HEK293T (cell line): ENCODE measurements at regions not wholly inside any gene's neighbourhood (a gene's known extent, or its start where the extent isn't known, plus 50 kb on each side); places are given as distances from the start of the nearest gene placed in this dataset.
A peak's percentile ranks its signal among the peaks of the same experiment; 100 is the strongest.
"Not testable (repeated sequence)": the region's sequence is repeated elsewhere in the genome, so short reads cannot be mapped to it uniquely, and the experiment has no call there.

Experiments
- CTCF ChIA-PET: fragments of 350-600 bp; formaldehyde crosslinking; extraction: SDS; loops from one replicate; lab custom pipeline; 2021; ENCODE audit warnings: antibody characterized with exemption, inconsistent platforms; lab: Yijun Ruan, JAX
- POLR2A ChIA-PET: fragments of 350-600 bp; formaldehyde crosslinking; extraction: SDS; loops from one replicate; lab custom pipeline; 2020; ENCODE audit warnings: antibody characterized with exemption, inconsistent platforms; lab: Yijun Ruan, JAX
- DNase-seq: peaks from one replicate; pipeline ENCODE4 v3.0.0; 2012; ENCODE audit warnings: mixed read lengths; ENCODE audit errors: extremely low spot score
- ARNT ChIP-seq: fragments of 450-650 bp; IDR thresholded peaks from 2 replicates; pipeline ENCODE4 v1.6.1; 2017; ENCODE audit warnings: mild to moderate bottlenecking
- BHLHE40 ChIP-seq: fragments of 450-650 bp; IDR thresholded peaks from 2 replicates; pipeline ENCODE4 v1.6.1; 2016; ENCODE audit warnings: mild to moderate bottlenecking, moderate library complexity, borderline replicate concordance
- CTBP1 ChIP-seq: fragments of 450-650 bp; IDR thresholded peaks from 2 replicates; pipeline ENCODE4 v1.6.1; 2016; ENCODE audit warnings: borderline replicate concordance
- ELF4 ChIP-seq: fragments of 450-650 bp; IDR thresholded peaks from 2 replicates; pipeline ENCODE4 v1.6.1; 2017; ENCODE audit warnings: antibody characterized with exemption
- FOXA1 ChIP-seq: fragments of 450-650 bp; IDR thresholded peaks from 2 replicates; pipeline ENCODE4 v1.6.1; 2016; ENCODE audit warnings: mild to moderate bottlenecking
- FOXK2 ChIP-seq: fragments of 450-650 bp; IDR thresholded peaks from 2 replicates; pipeline ENCODE4 v1.6.1; 2016; ENCODE audit warnings: mild to moderate bottlenecking
- FOXM1 ChIP-seq: fragments of 450-650 bp; IDR thresholded peaks from 2 replicates; pipeline ENCODE4 v1.6.1; 2017; ENCODE audit warnings: mild to moderate bottlenecking, borderline replicate concordance
- HDGF ChIP-seq: fragments of 450-650 bp; IDR thresholded peaks from 2 replicates; pipeline ENCODE4 v1.6.1; 2017; ENCODE audit warnings: antibody characterized with exemption, borderline replicate concordance
- L3MBTL2 ChIP-seq: fragments of 450-650 bp; conservative IDR thresholded peaks from 2 replicates; pipeline ENCODE4 v1.6.1; 2016; ENCODE audit warnings: mild to moderate bottlenecking
- LEF1 ChIP-seq: fragments of 450-650 bp; IDR thresholded peaks from 2 replicates; pipeline ENCODE4 v1.6.1; 2017; ENCODE audit warnings: mild to moderate bottlenecking, borderline replicate concordance
- NFRKB ChIP-seq: fragments of 450-650 bp; IDR thresholded peaks from 2 replicates; pipeline ENCODE4 v1.6.1; 2016; ENCODE audit warnings: mild to moderate bottlenecking, moderate library complexity
- PKNOX1 ChIP-seq: fragments of 450-650 bp; IDR thresholded peaks from 2 replicates; pipeline ENCODE4 v1.6.1; 2016
- SP1 ChIP-seq: fragments of 450-650 bp; IDR thresholded peaks from 2 replicates; pipeline ENCODE4 v1.6.1; 2017
- SUZ12 ChIP-seq: fragments of 450-650 bp; IDR thresholded peaks from 2 replicates; pipeline ENCODE4 v1.6.1; 2016; ENCODE audit warnings: mild to moderate bottlenecking
- TARDBP ChIP-seq: fragments of 450-650 bp; IDR thresholded peaks from 2 replicates; pipeline ENCODE4 v1.6.1; 2016
- ZNF384 ChIP-seq: fragments of 450-650 bp; IDR thresholded peaks from 2 replicates; pipeline ENCODE4 v1.6.1; 2016

DNA sequence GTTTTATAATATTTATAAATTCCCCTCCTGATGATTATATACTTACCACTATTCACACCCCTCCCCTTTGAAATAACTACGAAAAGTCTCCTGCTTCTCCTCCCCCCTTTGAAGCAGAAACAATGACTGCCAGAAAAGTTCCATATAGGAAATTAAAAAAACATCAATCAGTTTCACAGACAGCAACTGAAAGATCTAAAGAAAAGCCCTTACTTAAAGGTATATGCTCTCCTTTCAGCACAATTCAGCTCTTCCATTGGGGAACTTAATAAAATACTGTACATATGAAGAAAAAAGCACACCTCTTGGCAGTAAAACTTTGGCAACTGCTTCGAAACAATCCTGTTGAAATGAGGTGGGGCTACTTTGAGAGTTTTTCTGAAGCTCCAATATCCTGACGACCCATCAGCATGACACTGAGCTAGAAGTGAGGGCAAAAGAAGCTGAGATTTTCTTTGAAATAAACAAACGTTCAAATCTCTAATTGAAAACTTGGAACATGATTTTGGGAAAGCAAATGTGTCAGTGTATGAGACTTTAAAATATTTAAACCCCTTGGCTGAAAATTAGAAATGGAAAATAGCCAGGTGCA, 147.6 kb upstream of the RXFP2 start:
- DNase-seq, result no peak
- TF ChIP-seq BHLHE40 (no peak), PKNOX1 (peak; percentile 87)
- POLR2A ChIA-PET, result no interaction called here
- CTCF ChIA-PET, result no interaction called here

DNA sequence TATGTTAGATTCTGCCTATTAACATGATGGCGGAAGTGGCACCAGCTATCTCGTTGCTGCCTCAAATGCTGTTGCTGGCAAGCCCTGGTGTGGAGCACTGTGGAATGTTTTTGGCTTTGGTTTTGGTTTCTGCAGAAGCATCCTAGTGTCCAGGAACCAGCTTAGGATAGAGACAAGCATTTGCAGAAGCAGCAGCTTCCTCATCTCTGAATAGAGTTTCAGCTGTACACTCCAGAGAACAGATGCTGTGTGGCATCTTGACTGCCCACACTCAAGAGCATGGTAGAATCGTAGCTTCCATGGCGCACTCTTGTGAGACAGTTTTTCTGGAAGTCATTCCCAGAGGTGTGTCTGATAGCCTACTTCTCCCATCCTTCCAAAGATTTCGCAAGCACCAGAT, 145.3 kb upstream of the RXFP2 start:
- DNase-seq, result no peak
- TF ChIP-seq CTBP1, result no peak
- TF ChIP-seq ELF4, result no peak
- no peak for TF ChIP-seq HDGF
- no peak for TF ChIP-seq SP1
- no peak for TF ChIP-seq FOXA1
- no peak for TF ChIP-seq TARDBP
- no peak for TF ChIP-seq NFRKB
- no peak for TF ChIP-seq ZNF384
- ChIA-PET CTCF (no interaction called here), POLR2A (interaction anchor here (1.2 kb wide), 1 partner anchor 10 kb away, joined by 3 read pairs; no protein-coding TSS in a partner anchor)

GRCh38 chr13:31595563-31595962, 143.8 kb upstream of the RXFP2 start:
- DNase-seq, result no peak
- CTCF ChIA-PET, result no interaction called here
- no peak for TF ChIP-seq LEF1
- no peak for TF ChIP-seq PKNOX1
- TF ChIP-seq FOXM1, result no peak
- no peak for TF ChIP-seq L3MBTL2
- no peak for TF ChIP-seq FOXA1
- TF ChIP-seq ARNT, result no peak
- no peak for TF ChIP-seq ELF4
- no peak for TF ChIP-seq SP1
- TF ChIP-seq SUZ12, result no peak
- no peak for TF ChIP-seq ZNF384
- TF ChIP-seq TARDBP, result no peak
- POLR2A ChIA-PET, result no interaction called here

DNA sequence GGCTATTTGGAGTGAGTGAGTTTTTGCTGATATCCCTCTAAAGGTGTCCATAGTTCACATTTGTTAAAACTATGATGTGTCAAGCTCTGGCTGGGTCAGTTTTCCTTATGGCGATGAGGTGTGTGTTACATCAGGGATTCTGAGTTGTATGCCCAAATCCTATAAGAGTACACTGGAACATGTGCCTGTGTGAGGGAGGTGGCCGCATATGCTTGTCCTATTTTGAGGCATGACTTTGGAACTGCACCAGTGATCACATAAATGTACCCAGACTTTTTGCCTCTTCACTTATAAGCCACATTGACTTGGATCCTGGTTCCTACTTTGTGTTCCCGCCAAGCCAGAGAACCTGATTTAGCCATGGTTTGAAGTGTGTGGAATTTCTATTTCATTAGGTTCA, 140.3 kb upstream of the RXFP2 start:
- DNase-seq, result no peak
- ChIA-PET POLR2A (no interaction called here), CTCF (no interaction called here)
- no peak for TF ChIP-seq FOXA1
- no peak for TF ChIP-seq ELF4
- no peak for TF ChIP-seq SP1

- ChIA-PET POLR2A (no interaction called here), CTCF (no interaction called here)
- TF ChIP-seq NFRKB (no peak), HDGF (no peak), BHLHE40 (no peak), FOXK2 (no peak), PKNOX1 (peak; percentile 69), ZNF384 (peak; percentile 55; the same call in 1 of the 2 replicates), CTBP1 (no peak), ELF4 (no peak), L3MBTL2 (no peak), LEF1 (no peak)
- DNase-seq, result no peak
These were observed 134.1 kb upstream of the RXFP2 start for GRCh38 chr13:31605076-31605860.

GRCh38 chr13:31607531-31607930, 131.8 kb upstream of the RXFP2 start:
- DNase-seq, CTCF ChIA-PET, POLR2A ChIA-PET: not testable (repeated sequence)

DNA sequence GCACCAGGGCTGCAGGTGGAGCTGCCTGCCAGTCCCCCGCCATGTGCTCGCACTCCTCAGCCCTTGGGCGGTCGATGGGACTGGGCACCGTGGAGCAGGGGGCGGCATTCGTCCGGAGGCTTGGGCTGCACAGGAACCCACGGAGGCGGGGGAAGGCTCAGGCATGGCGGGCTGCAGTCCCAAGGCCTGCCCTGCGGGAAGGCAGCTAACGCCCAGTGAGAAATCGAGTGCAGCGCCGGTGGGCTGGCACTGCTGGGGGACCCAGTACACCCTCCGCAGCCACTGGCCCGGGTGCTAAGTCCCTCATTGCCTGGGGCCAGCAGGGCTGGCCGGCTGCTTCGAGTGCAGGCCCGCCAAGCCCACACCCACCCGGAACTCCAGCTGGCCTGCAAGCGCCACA, 130.5 kb upstream of the RXFP2 start:
- POLR2A ChIA-PET, DNase-seq, CTCF ChIA-PET: not testable (repeated sequence)
